ENCODE measurements at regions not wholly inside any gene's neighbourhood (a gene's known extent, or its start where the extent isn't known, plus 50 kb on each side); places are given as distances from the start of the nearest gene placed in this dataset.
"Not testable (repeated sequence)": the region's sequence is repeated elsewhere in the genome, so short reads cannot be mapped to it uniquely, and the experiment has no call there.

GRCh38 chr3:8311321-8311720, 190.3 kb upstream of the LMCD1 start:
- DNase-seq (ENCODE audit: low read depth) = no peak

GRCh38 chr3:8312685-8313084, 188.9 kb upstream of the LMCD1 start:
- DNase-seq (ENCODE audit: low read depth) = no peak

GRCh38 chr3:8313560-8314267, 187.9 kb upstream of the LMCD1 start:
- DNase-seq (ENCODE audit: low read depth) = no peak

GRCh38 chr3:8315526-8315925, 186.1 kb upstream of the LMCD1 start:
- DNase-seq (ENCODE audit: low read depth) = not testable (repeated sequence)

GRCh38 chr3:8317661-8318649, 183.7 kb upstream of the LMCD1 start:
- no peak for DNase-seq (ENCODE audit: low read depth)

- no peak for DNase-seq (ENCODE audit: low read depth)
Measured at GRCh38 chr3:8319935-8320634, 181.5 kb upstream of the LMCD1 start.

GRCh38 chr3:8320711-8321458, 180.7 kb upstream of the LMCD1 start:
- DNase-seq (ENCODE audit: low read depth) = no peak

- peak; percentile 17 for DNase-seq (ENCODE audit: low read depth)
Measured at GRCh38 chr3:8324747-8325146, 176.9 kb upstream of the LMCD1 start.

- DNase-seq (ENCODE audit: low read depth) = no peak
Measured at GRCh38 chr3:8325306-8325705, 176.3 kb upstream of the LMCD1 start.

GRCh38 chr3:8325833-8326232, 175.8 kb upstream of the LMCD1 start:
- DNase-seq (ENCODE audit: low read depth) = not testable (repeated sequence)

GRCh38 chr3:8327739-8328138, 173.9 kb upstream of the LMCD1 start:
- DNase-seq (ENCODE audit: low read depth) = no peak

GRCh38 chr3:8328967-8329366, 172.7 kb upstream of the LMCD1 start:
- DNase-seq (ENCODE audit: low read depth) = no peak

- DNase-seq (ENCODE audit: low read depth) = no peak
Measured at GRCh38 chr3:8329598-8329997, 172.0 kb upstream of the LMCD1 start.

GRCh38 chr3:8336456-8336855, 165.2 kb upstream of the LMCD1 start:
- no peak for DNase-seq (ENCODE audit: low read depth)

GRCh38 chr3:8338424-8338823, 163.2 kb upstream of the LMCD1 start:
- DNase-seq (ENCODE audit: low read depth) = no peak

GRCh38 chr3:8341821-8342247, 159.8 kb upstream of the LMCD1 start:
- no peak for DNase-seq (ENCODE audit: low read depth)

- DNase-seq (ENCODE audit: low read depth) = no peak
Measured at GRCh38 chr3:8343058-8343457, 158.6 kb upstream of the LMCD1 start.

- no peak for DNase-seq (ENCODE audit: low read depth)
Measured at GRCh38 chr3:8345398-8345797, 156.2 kb upstream of the LMCD1 start.

- no peak for DNase-seq (ENCODE audit: low read depth)
Measured at GRCh38 chr3:8348076-8348475, 153.5 kb upstream of the LMCD1 start.

- DNase-seq (ENCODE audit: low read depth) = no peak
Measured at GRCh38 chr3:8352475-8352874, 149.1 kb upstream of the LMCD1 start.

- no peak for DNase-seq (ENCODE audit: low read depth)
Measured at GRCh38 chr3:8353364-8353763, 148.3 kb upstream of the LMCD1 start.

GRCh38 chr3:8355346-8355745, 146.3 kb upstream of the LMCD1 start:
- no peak for DNase-seq (ENCODE audit: low read depth)

Measured in activated T-cell treated with anti-CD3 and anti-CD28 coated beads for 48 hours (primary cell).